IPS-18c (cell line): ENCODE measurements at regions not wholly inside any gene's neighbourhood (a gene's known extent, or its start where the extent isn't known, plus 50 kb on each side); places are given as distances from the start of the nearest gene placed in this dataset.

Experiments
- H3K4me3 ChIP-seq: 2 replicates; pipeline ENCODE4 v1.7.0; 2013; ENCODE audit warnings: low read depth, mild to moderate bottlenecking, low read length, moderate library complexity; ENCODE audit not compliant: insufficient read depth
- H3K9me3 ChIP-seq: one replicate; pipeline ENCODE4 v1.6.1; 2013; ENCODE audit warnings: mild to moderate bottlenecking, low read length, moderate library complexity; ENCODE audit not compliant: control insufficient read depth, insufficient read depth

GRCh38 chr13:99869830-99870229 lies 101.7 kb downstream of the ZIC5 start:
- H3K9me3 ChIP-seq, result no peaks in the 10 kb centered on the region

GRCh38 chr13:99868767-99869166 lies 102.8 kb downstream of the ZIC5 start:
- no peaks in the 10 kb centered on the region for H3K9me3 ChIP-seq
- no peak overlapping the region for H3K4me3 ChIP-seq

More at GRCh38 chr13:99869830-99870229, 101.7 kb downstream of the ZIC5 start:
- H3K4me3 ChIP-seq, result no peak overlapping the region

- H3K9me3 ChIP-seq, result no peaks in the 10 kb centered on the region
- H3K4me3 ChIP-seq, result no peak overlapping the region
Observed at GRCh38 chr13:99867535-99868257, 103.9 kb downstream of the ZIC5 start.

- Histone ChIP-seq H3K4me3 (no peak overlapping the region), H3K9me3 (no peaks in the 10 kb centered on the region)
Observed at GRCh38 chr13:99866781-99867180, 104.8 kb downstream of the ZIC5 start.

GRCh38 chr13:99865420-99865930 lies 106.1 kb downstream of the ZIC5 start:
- H3K9me3 ChIP-seq, result no peaks in the 10 kb centered on the region
- no peak overlapping the region for H3K4me3 ChIP-seq

GRCh38 chr13:99864627-99864990 lies 107.0 kb downstream of the ZIC5 start:
- Histone ChIP-seq H3K4me3 (no peak overlapping the region), H3K9me3 (no peaks in the 10 kb centered on the region)

- no peaks in the 10 kb centered on the region for H3K9me3 ChIP-seq
- no peak overlapping the region for H3K4me3 ChIP-seq
Observed at GRCh38 chr13:99863789-99864626, 107.6 kb downstream of the ZIC5 start.

GRCh38 chr13:99862244-99862643 lies 109.3 kb downstream of the ZIC5 start:
- H3K4me3 ChIP-seq, result no peak overlapping the region
- no peaks in the 10 kb centered on the region for H3K9me3 ChIP-seq

- no peaks in the 10 kb centered on the region for H3K9me3 ChIP-seq
- no peak overlapping the region for H3K4me3 ChIP-seq
Observed at GRCh38 chr13:99861771-99862170, 109.8 kb downstream of the ZIC5 start.

GRCh38 chr13:99860745-99861144 lies 110.8 kb downstream of the ZIC5 start:
- no peaks in the 10 kb centered on the region for H3K9me3 ChIP-seq
- H3K4me3 ChIP-seq, result no peak overlapping the region

GRCh38 chr13:99859178-99860177 lies 112.1 kb downstream of the ZIC5 start:
- H3K4me3 ChIP-seq, result no peak overlapping the region
- no peaks in the 10 kb centered on the region for H3K9me3 ChIP-seq

GRCh38 chr13:99857738-99858137 lies 113.8 kb downstream of the ZIC5 start:
- no peak overlapping the region for H3K4me3 ChIP-seq
- no peaks in the 10 kb centered on the region for H3K9me3 ChIP-seq

GRCh38 chr13:99855526-99856420 lies 115.8 kb downstream of the ZIC5 start:
- Histone ChIP-seq H3K4me3 (no peak overlapping the region), H3K9me3 (no peaks in the 10 kb centered on the region)

- Histone ChIP-seq H3K4me3 (no peak overlapping the region), H3K9me3 (no peaks in the 10 kb centered on the region)
Observed at GRCh38 chr13:99854366-99854765, 117.2 kb downstream of the ZIC5 start.

- no peaks in the 10 kb centered on the region for H3K9me3 ChIP-seq
- H3K4me3 ChIP-seq, result no peak overlapping the region
Observed at GRCh38 chr13:99847318-99847750, 124.2 kb downstream of the ZIC5 start.

GRCh38 chr13:99845161-99845874 lies 126.2 kb downstream of the ZIC5 start:
- Histone ChIP-seq H3K9me3 (no peaks in the 10 kb centered on the region), H3K4me3 (no peak overlapping the region)
